HepG2 (cell line): ENCODE measurements at regions not wholly inside any gene's neighbourhood (a gene's known extent, or its start where the extent isn't known, plus 50 kb on each side); places are given as distances from the start of the nearest gene placed in this dataset.
A peak's percentile ranks its signal among the peaks of the same experiment; 100 is the strongest.

ENCODE experiments used
- ATAC-seq: fragments of 200-7000 bp; cut with Tn5 transposase; 3 replicates; pipeline ENCODE4 v1.9.1; 2020; ENCODE audit warnings: mild to moderate bottlenecking, moderate library complexity
- BruUV-seq: library from RNA; stranded (reverse); fragments of 400-500 nt; replicated peaks from 2 replicates; lab custom pipeline; 2021; lab: Mats Ljungman, UMichigan
- CTCF ChIA-PET: fragments of 300-600 bp; formaldehyde crosslinking; extraction: SDS; loops from one replicate; lab custom pipeline; 2021; ENCODE audit warnings: low total read pairs, inconsistent platforms, low intra/inter-chr PET ratio; lab: Yijun Ruan, JAX
- POLR2A ChIA-PET: fragments of 350-600 bp; sonication (Branson Sonifier 250); formaldehyde crosslinking; loops from one replicate; lab custom pipeline; 2020; ENCODE audit warnings: antibody characterized with exemption, inconsistent platforms; lab: Yijun Ruan, JAX
- DNase-seq: peaks from one replicate; pipeline ENCODE4 v3.0.0-alpha.2; 2015; ENCODE audit warnings: low spot score
- FAIRE-seq: peaks from 3 replicates; lab custom pipeline; 2011; peaks lifted over from hg19 to GRCh38; lab: Jason Lieb, UNC
- H2AFZ ChIP-seq: one replicate; pipeline ENCODE4 v1.6.1; 2011; ENCODE audit warnings: low read length, inconsistent platforms
- H3K27ac ChIP-seq: fragments of 300-600 bp; 3 replicates; pipeline ENCODE4 v1.8.0; 2011; ENCODE audit warnings: mixed run types, mild to moderate bottlenecking, mixed read lengths, low read length, inconsistent platforms; ENCODE audit not compliant: insufficient read depth; ENCODE audit errors: extremely low read length
- H3K27me3 ChIP-seq, 2 experiments: fragments of 200-600 bp in 1 of 2; 2 replicates in 1 of 2; 3 replicates in 1 of 2; pipeline versions ENCODE4 v1.6.0 to v1.8.0; 2011; ENCODE audit warnings: low read length in 2 of 2, mild to moderate bottlenecking in 2 of 2, moderate library complexity in 2 of 2, inconsistent platforms in 1 of 2; ENCODE audit not compliant: insufficient read depth in 2 of 2, control insufficient read depth in 1 of 2
- H3K36me3 ChIP-seq, 2 experiments: fragments of 200-600 bp in 1 of 2; replicated peaks in 1 of 2; 2 replicates in 1 of 2; 3 replicates in 1 of 2; pipeline versions ENCODE4 v1.5.1 to v1.8.0; 2011; ENCODE audit warnings: low read length in 2 of 2, inconsistent platforms in 1 of 2; ENCODE audit not compliant: insufficient read depth in 2 of 2, control insufficient read depth in 1 of 2
- H3K4me1 ChIP-seq: 2 replicates; pipeline ENCODE4 v1.5.1; 2012; ENCODE audit warnings: low read length, inconsistent platforms; ENCODE audit not compliant: insufficient read depth
- H3K4me2 ChIP-seq: 2 replicates; pipeline ENCODE4 v1.6.0; 2011; ENCODE audit warnings: low read depth, low read length, inconsistent platforms
- H3K4me3 ChIP-seq, 3 experiments: fragments of 200-600 bp in 1 of 3; sonication (generic), shearing (Covaris generic) in 1 of 3; replicated peaks in 1 of 3; 2 replicates each; pipeline ENCODE4 v1.5.1; 2011 to 2016; ENCODE audit warnings: low read length in 3 of 3, inconsistent platforms in 2 of 3, low read depth in 2 of 3, mild to moderate bottlenecking in 2 of 3, control low read depth in 1 of 3, mixed read lengths in 1 of 3; ENCODE audit not compliant: insufficient read depth in 1 of 3
- H3K79me2 ChIP-seq: one replicate; pipeline ENCODE4 v1.6.1; 2011; ENCODE audit warnings: low read length, inconsistent platforms; ENCODE audit not compliant: insufficient read depth
- H3K9ac ChIP-seq: 2 replicates; pipeline ENCODE4 v1.6.0; 2011; ENCODE audit warnings: mild to moderate bottlenecking, low read depth, low read length, inconsistent platforms; ENCODE audit not compliant: insufficient read depth
- H3K9me3 ChIP-seq: 2 replicates; pipeline ENCODE4 v1.5.1; 2012; ENCODE audit warnings: mild to moderate bottlenecking, low read length
- H4K20me1 ChIP-seq: 2 replicates; pipeline ENCODE4 v1.6.0; 2011; ENCODE audit warnings: inconsistent platforms, mild to moderate bottlenecking, low read length, moderate library complexity; ENCODE audit not compliant: insufficient read depth
- HINFP ChIP-seq: sonication (generic); formaldehyde crosslinking; IDR thresholded peaks from 2 replicates; pipeline ENCODE4 v1.4.0; 2020; ENCODE audit warnings: low read depth, mild to moderate bottlenecking, missing genetic modification reagents
- NFE2 ChIP-seq: sonication (generic); formaldehyde crosslinking; IDR thresholded peaks from 2 replicates; pipeline ENCODE4 v1.4.0; 2020; ENCODE audit warnings: missing genetic modification reagents
- NR2F1 ChIP-seq, 2 experiments: fragments of 450-650 bp in 1 of 2; formaldehyde crosslinking in 1 of 2; IDR thresholded peaks; 2 replicates each; pipeline versions ENCODE4 v1.5.0 to v1.6.1; 2016 to 2020; ENCODE audit warnings: mild to moderate bottlenecking in 1 of 2, missing compliant biosample characterization in 1 of 2, missing genetic modification reagents in 1 of 2, moderate library complexity in 1 of 2
- PHF5A ChIP-seq: IDR thresholded peaks from one replicate; pipeline ENCODE4 v1.6.1; 2018; ENCODE audit warnings: low read depth, missing genetic modification reagents; ENCODE audit not compliant: unreplicated experiment
- SMC3 ChIP-seq: IDR thresholded peaks from 2 replicates; pipeline ENCODE4 v1.6.1; 2011; ENCODE audit warnings: low read length, improper control_type of control experiment
- SNAPC2 ChIP-seq: sonication (generic); formaldehyde crosslinking; IDR thresholded peaks from 2 replicates; pipeline ENCODE4 v1.8.1; 2022; ENCODE audit warnings: mild to moderate bottlenecking, missing genetic modification reagents
- SP4 ChIP-seq: sonication (generic); formaldehyde crosslinking; IDR thresholded peaks from 2 replicates; pipeline ENCODE4 v1.8.1; 2023; ENCODE audit warnings: mild to moderate bottlenecking, missing genetic modification reagents
- XRCC5 ChIP-seq: fragments of 200-400 bp; formaldehyde crosslinking; optimal IDR thresholded peaks from 2 replicates; pipeline ENCODE3; 2017; ENCODE audit warnings: mild to moderate bottlenecking, low read length
- ZNF253 ChIP-seq: sonication (generic); formaldehyde crosslinking; IDR thresholded peaks from 2 replicates; pipeline ENCODE4 v1.8.0; 2022; ENCODE audit warnings: mild to moderate bottlenecking, missing genetic modification reagents, borderline replicate concordance
- ZNF280D ChIP-seq: sonication (generic); formaldehyde crosslinking; IDR thresholded peaks from 2 replicates; pipeline ENCODE4 v1.5.1; 2020; ENCODE audit warnings: mild to moderate bottlenecking, missing genetic modification reagents
- ZNF362 ChIP-seq: sonication (generic); formaldehyde crosslinking; IDR thresholded peaks from 2 replicates; pipeline ENCODE4 v1.4.0; 2020; ENCODE audit warnings: missing genetic modification reagents, mild to moderate bottlenecking, borderline replicate concordance
- WGBS: methylation state at CpG from one replicate; pipeline ENCODE4 v1.1.6; 2017; ENCODE audit warnings: low lambda C conversion rate; 5-methylcytosine and 5-hydroxymethylcytosine counted together
- in situ Hi-C: cut with HindIII; loops from 2 replicates; pipeline ENCODE4 v1.10.0; 2017; ENCODE audit warnings: low pct_unique_long_range_greater_than_20kb; ENCODE audit not compliant: extremely low pct_ligation_motif_present
- intact Hi-C: fragments of 100-400 bp; cut with micrococcal nuclease; formaldehyde crosslinking; loops from one replicate; pipeline ENCODE4 v1.10.0; 2022; ENCODE audit not compliant: unreplicated experiment
- TF ChIP-seq, protein P1 (sequence below): sonication (generic); formaldehyde crosslinking; IDR thresholded peaks from 2 replicates; pipeline ENCODE4 v1.4.0; 2020; ENCODE audit warnings: missing genetic modification reagents, mild to moderate bottlenecking, borderline replicate concordance
- TF ChIP-seq, protein P2 (sequence below): sonication (generic); formaldehyde crosslinking; IDR thresholded peaks from 2 replicates; pipeline ENCODE4 v1.5.0; 2020; ENCODE audit warnings: mild to moderate bottlenecking, missing genetic modification reagents, moderate library complexity

- TF ChIP-seq, protein P1, sequence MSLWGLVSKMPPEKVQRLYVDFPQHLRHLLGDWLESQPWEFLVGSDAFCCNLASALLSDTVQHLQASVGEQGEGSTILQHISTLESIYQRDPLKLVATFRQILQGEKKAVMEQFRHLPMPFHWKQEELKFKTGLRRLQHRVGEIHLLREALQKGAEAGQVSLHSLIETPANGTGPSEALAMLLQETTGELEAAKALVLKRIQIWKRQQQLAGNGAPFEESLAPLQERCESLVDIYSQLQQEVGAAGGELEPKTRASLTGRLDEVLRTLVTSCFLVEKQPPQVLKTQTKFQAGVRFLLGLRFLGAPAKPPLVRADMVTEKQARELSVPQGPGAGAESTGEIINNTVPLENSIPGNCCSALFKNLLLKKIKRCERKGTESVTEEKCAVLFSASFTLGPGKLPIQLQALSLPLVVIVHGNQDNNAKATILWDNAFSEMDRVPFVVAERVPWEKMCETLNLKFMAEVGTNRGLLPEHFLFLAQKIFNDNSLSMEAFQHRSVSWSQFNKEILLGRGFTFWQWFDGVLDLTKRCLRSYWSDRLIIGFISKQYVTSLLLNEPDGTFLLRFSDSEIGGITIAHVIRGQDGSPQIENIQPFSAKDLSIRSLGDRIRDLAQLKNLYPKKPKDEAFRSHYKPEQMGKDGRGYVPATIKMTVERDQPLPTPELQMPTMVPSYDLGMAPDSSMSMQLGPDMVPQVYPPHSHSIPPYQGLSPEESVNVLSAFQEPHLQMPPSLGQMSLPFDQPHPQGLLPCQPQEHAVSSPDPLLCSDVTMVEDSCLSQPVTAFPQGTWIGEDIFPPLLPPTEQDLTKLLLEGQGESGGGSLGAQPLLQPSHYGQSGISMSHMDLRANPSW (CRISPR knock-in tag) = no peak
- no peak for TF ChIP-seq ZNF280D
Observed at GRCh38 chr2:51105811-51106210, 73.9 kb upstream of the NRXN1 start (continued).

DNA sequence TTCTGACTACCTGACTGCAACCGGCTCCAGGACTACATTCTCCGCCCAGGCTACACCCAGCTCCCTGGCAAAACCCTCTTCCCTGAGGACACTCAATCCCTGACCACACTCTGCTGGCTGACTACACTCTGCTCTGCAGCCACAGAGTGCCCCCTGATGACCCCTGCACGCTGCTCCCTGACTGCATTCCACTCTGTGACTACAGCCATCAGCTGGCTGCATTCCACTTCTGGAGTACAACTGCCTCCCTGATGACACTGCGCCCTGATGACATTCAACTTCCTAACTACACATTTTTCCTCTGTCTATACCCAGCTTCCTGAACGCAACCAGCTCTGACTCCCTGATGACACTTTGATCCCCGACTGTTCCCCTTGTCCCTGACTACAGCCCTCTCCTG lies 71.3 kb upstream of the NRXN1 start:
- Histone ChIP-seq H3K36me3 (no peaks in the 10 kb centered on the region), H3K4me1 (peaks cover 7% of the 10 kb centered on the region; the same call in 1 of the 2 replicates), H2AFZ (no peak overlapping the region), H3K27ac (no peak overlapping the region), H3K4me2 (no peak overlapping the region), H3K4me3 (no peak overlapping the region), H3K27me3 (no peaks in the 10 kb centered on the region), H4K20me1 (no peaks in the 10 kb centered on the region), H3K79me2 (no peaks in the 10 kb centered on the region), H3K9ac (no peak overlapping the region), H3K9me3 (no peaks in the 10 kb centered on the region)
- DNase-seq (peak; percentile 49), FAIRE-seq (no peak), ATAC-seq (peak; percentile 98)
- 9% methylated on average over 6 of the region's 6 CpGs for WGBS
- POLR2A ChIA-PET = no interaction called here
- BruUV-seq = no TSS peak
- CTCF ChIA-PET = no interaction called here
- intact Hi-C loops = no loop called here
- in situ Hi-C loops = no loop called here
- TF ChIP-seq PHF5A (CRISPR knock-in tag) = no peak
- no peak for TF ChIP-seq NFE2 (CRISPR knock-in tag)
- TF ChIP-seq, protein P2, sequence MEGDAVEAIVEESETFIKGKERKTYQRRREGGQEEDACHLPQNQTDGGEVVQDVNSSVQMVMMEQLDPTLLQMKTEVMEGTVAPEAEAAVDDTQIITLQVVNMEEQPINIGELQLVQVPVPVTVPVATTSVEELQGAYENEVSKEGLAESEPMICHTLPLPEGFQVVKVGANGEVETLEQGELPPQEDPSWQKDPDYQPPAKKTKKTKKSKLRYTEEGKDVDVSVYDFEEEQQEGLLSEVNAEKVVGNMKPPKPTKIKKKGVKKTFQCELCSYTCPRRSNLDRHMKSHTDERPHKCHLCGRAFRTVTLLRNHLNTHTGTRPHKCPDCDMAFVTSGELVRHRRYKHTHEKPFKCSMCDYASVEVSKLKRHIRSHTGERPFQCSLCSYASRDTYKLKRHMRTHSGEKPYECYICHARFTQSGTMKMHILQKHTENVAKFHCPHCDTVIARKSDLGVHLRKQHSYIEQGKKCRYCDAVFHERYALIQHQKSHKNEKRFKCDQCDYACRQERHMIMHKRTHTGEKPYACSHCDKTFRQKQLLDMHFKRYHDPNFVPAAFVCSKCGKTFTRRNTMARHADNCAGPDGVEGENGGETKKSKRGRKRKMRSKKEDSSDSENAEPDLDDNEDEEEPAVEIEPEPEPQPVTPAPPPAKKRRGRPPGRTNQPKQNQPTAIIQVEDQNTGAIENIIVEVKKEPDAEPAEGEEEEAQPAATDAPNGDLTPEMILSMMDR (CRISPR knock-in tag) = peak; percentile 39; the same call in 1 of the 2 replicates
- TF ChIP-seq ZNF253 = no peak
- TF ChIP-seq SMC3 = 0 out of 2 replicates have a peak, but pooled peaks have one; percentile 2
- TF ChIP-seq SNAPC2 (CRISPR knock-in tag) = no peak
- no peak for TF ChIP-seq XRCC5
- TF ChIP-seq HINFP = no peak
- no peak for TF ChIP-seq SP4 (CRISPR knock-in tag)
- TF ChIP-seq ZNF362 = no peak
- TF ChIP-seq NR2F1 (CRISPR knock-in tag; IDR thresholded peaks at IDR 0.05) = 0 out of 4 replicates have a peak, but pooled peaks of 1 of the 2 experiments have one; percentile 15
